LNCaP clone FGC (cell line): ENCODE measurements at regions not wholly inside any gene's neighbourhood (a gene's known extent, or its start where the extent isn't known, plus 50 kb on each side); places are given as distances from the start of the nearest gene placed in this dataset.

ENCODE experiments used
- DNase-seq: peaks from one replicate; pipeline ENCODE4 v3.0.0-alpha.2; 2011; ENCODE audit warnings: low read depth
- H3K4me3 ChIP-seq: 2 replicates; pipeline ENCODE4 v1.5.1; 2011; ENCODE audit warnings: mild to moderate bottlenecking, low read depth, low read length, control low read depth
- TF ChIP-seq, protein P1 (sequence below): IDR thresholded peaks from 2 replicates; pipeline ENCODE4 v1.5.1; 2012; ENCODE audit warnings: mild to moderate bottlenecking; ENCODE audit not compliant: control insufficient read depth, insufficient read depth; ENCODE audit errors: extremely low read depth

GRCh38 chr11:33944345-33944692, 52.4 kb upstream of the LMO2 start:
- TF ChIP-seq, protein P1, sequence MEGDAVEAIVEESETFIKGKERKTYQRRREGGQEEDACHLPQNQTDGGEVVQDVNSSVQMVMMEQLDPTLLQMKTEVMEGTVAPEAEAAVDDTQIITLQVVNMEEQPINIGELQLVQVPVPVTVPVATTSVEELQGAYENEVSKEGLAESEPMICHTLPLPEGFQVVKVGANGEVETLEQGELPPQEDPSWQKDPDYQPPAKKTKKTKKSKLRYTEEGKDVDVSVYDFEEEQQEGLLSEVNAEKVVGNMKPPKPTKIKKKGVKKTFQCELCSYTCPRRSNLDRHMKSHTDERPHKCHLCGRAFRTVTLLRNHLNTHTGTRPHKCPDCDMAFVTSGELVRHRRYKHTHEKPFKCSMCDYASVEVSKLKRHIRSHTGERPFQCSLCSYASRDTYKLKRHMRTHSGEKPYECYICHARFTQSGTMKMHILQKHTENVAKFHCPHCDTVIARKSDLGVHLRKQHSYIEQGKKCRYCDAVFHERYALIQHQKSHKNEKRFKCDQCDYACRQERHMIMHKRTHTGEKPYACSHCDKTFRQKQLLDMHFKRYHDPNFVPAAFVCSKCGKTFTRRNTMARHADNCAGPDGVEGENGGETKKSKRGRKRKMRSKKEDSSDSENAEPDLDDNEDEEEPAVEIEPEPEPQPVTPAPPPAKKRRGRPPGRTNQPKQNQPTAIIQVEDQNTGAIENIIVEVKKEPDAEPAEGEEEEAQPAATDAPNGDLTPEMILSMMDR: no peak
- H3K4me3 ChIP-seq: no peak overlapping the region
- no peak for DNase-seq

- no peak for DNase-seq
- no peak overlapping the region for H3K4me3 ChIP-seq
Measured at GRCh38 chr11:33942954-33943353, 51.1 kb upstream of the LMO2 start.

DNA sequence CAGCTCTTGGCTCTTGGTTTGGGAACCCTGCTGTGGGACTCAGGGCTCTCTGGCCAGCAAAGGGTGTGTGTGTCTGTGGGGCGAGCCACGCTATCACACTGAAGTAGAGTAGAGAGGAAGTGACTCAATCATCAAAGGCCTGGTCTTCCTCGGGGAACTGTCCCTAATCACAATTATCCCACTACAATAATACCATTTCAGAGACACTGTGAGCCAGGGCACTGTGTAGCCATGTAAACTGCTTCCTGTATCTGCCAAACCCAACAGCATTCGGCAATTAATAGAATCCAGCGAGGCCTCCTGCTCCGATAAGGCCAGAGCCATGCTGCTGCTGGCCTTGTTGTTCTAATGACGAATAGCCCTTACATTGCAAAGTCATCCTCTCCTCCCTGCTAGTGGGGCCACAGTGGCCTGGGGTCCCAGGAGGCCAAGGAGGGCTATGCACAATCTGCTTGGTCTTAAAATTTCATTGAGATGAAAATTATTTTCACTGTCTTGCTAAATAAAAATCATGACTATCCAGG, 49.8 kb upstream of the LMO2 start:
- DNase-seq: no peak
- H3K4me3 ChIP-seq: no peak overlapping the region
- TF ChIP-seq, protein P1: no peak

More at GRCh38 chr11:33942954-33943353, 51.1 kb upstream of the LMO2 start:
- TF ChIP-seq, protein P1: no peak
